ENCODE measurements at regions not wholly inside any gene's neighbourhood (a gene's known extent, or its start where the extent isn't known, plus 50 kb on each side); places are given as distances from the start of the nearest gene placed in this dataset.
A peak's percentile ranks its signal among the peaks of the same experiment; 100 is the strongest.
"Not testable (repeated sequence)": the region's sequence is repeated elsewhere in the genome, so short reads cannot be mapped to it uniquely, and the experiment has no call there.

DNA sequence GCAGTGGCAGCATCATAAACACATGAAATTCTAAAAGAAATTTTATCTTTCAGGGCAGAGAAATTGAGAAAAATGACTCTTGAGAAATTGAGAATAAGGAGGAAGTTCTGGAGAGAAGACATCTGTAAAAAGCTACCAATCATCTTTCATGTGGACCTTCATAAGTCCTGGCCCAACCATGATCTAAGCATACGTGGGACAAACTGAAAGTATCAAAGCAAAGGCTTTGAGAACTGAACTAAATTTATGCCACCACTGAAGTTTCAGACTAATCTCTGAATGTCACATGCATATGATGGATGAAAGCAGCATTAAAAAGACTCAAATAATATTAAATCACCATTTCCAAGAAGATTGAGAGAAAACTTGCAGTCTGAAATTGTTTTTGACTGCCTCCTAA lies 1502.8 kb upstream of the LRRTM3 start:
- H3K36me3 Mint-ChIP-seq (ENCODE audit: insufficient read depth, unreplicated experiment): no peaks in the 10 kb centered on the region
- no peak overlapping the region for H3K4me3 Mint-ChIP-seq (ENCODE audit: unreplicated experiment)
- TF ChIP-seq, protein P1, sequence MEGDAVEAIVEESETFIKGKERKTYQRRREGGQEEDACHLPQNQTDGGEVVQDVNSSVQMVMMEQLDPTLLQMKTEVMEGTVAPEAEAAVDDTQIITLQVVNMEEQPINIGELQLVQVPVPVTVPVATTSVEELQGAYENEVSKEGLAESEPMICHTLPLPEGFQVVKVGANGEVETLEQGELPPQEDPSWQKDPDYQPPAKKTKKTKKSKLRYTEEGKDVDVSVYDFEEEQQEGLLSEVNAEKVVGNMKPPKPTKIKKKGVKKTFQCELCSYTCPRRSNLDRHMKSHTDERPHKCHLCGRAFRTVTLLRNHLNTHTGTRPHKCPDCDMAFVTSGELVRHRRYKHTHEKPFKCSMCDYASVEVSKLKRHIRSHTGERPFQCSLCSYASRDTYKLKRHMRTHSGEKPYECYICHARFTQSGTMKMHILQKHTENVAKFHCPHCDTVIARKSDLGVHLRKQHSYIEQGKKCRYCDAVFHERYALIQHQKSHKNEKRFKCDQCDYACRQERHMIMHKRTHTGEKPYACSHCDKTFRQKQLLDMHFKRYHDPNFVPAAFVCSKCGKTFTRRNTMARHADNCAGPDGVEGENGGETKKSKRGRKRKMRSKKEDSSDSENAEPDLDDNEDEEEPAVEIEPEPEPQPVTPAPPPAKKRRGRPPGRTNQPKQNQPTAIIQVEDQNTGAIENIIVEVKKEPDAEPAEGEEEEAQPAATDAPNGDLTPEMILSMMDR (IDR thresholded peaks at IDR 0.05; ENCODE audit: unreplicated experiment): no peak
- POLR2A ChIA-PET: no interaction called here
- no peaks in the 10 kb centered on the region for H3K27me3 Mint-ChIP-seq (ENCODE audit: insufficient read depth, unreplicated experiment)
- CTCF ChIA-PET: interaction anchor here (0.6 kb wide), 1 partner anchor 1142 kb away, joined by 6 read pairs; no protein-coding TSS in a partner anchor
- peak overlapping the region; percentile 33 for H3K27ac Mint-ChIP-seq (ENCODE audit: low read depth, unreplicated experiment)
- no peak for DNase-seq (ENCODE audit: unreplicated experiment)
- intact Hi-C loops (cut with micrococcal nuclease): no loop called here
- H3K9me3 Mint-ChIP-seq (ENCODE audit: unreplicated experiment): no peaks in the 10 kb centered on the region
- peaks cover 11% of the 10 kb centered on the region for H3K4me1 Mint-ChIP-seq (ENCODE audit: insufficient read depth, unreplicated experiment)
- BruUV-seq (replicated peaks): no TSS peak

DNA sequence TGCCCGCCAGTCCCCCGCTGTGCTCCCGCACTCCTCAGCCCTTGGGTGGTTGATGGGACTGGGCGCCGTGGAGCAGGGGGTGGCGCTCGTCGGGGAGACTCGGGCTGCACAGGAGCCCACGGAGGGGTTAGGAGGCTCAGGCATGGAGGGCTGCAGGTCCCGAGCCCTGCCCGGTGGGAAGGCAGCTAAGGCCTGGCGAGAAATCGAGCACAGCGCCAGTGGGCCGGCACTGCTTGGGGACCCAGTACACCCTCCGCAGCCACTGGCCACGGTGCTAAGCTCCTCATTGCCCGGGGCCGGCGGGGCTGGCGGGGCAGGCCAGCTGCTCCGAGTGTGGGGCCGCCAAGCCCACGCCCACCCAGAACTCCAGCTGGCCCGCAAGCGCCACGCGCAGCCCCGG lies 1496.5 kb upstream of the LRRTM3 start:
- H3K4me1 Mint-ChIP-seq (ENCODE audit: insufficient read depth, unreplicated experiment); H3K4me3 Mint-ChIP-seq (ENCODE audit: unreplicated experiment); H3K36me3 Mint-ChIP-seq (ENCODE audit: insufficient read depth, unreplicated experiment); POLR2A ChIA-PET; DNase-seq (ENCODE audit: unreplicated experiment); H3K27ac Mint-ChIP-seq (ENCODE audit: low read depth, unreplicated experiment); CTCF ChIA-PET; intact Hi-C loops (cut with micrococcal nuclease); H3K27me3 Mint-ChIP-seq (ENCODE audit: insufficient read depth, unreplicated experiment); BruUV-seq (replicated peaks); H3K9me3 Mint-ChIP-seq (ENCODE audit: unreplicated experiment): not testable (repeated sequence)

DNA sequence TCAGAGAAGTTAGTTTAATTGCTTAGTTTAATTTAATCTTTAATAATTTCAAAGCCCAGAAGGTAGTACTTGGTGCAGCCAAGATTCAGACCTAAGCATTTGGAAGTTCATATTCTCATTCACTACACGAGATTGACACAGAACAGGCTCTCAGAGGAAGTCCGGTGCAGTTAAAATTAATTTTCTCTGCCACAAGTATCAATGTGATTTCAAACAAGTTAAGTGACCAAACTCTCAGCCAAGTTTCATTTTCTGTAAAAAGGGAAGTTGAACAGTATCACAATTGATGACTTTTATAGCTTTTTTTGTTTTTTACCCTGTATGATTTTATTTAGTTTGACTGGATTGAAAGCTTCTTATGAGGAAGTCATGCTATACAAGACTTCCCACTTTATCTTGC lies 1494.9 kb upstream of the LRRTM3 start:
- Mint-ChIP-seq H3K27me3 (ENCODE audit: insufficient read depth, unreplicated experiment) (no peaks in the 10 kb centered on the region), H3K4me1 (ENCODE audit: insufficient read depth, unreplicated experiment) (no peaks in the 10 kb centered on the region), H3K36me3 (ENCODE audit: insufficient read depth, unreplicated experiment) (no peaks in the 10 kb centered on the region), H3K27ac (ENCODE audit: low read depth, unreplicated experiment) (no peak overlapping the region), H3K9me3 (ENCODE audit: unreplicated experiment) (no peaks in the 10 kb centered on the region), H3K4me3 (ENCODE audit: unreplicated experiment) (no peak overlapping the region)
- TF ChIP-seq, protein P1 (IDR thresholded peaks at IDR 0.05; ENCODE audit: unreplicated experiment): no peak
- DNase-seq (ENCODE audit: unreplicated experiment): no peak
- POLR2A ChIA-PET: no interaction called here
- intact Hi-C loops (cut with micrococcal nuclease): no loop called here
- no TSS peak for BruUV-seq (replicated peaks)
- CTCF ChIA-PET: no interaction called here

DNA sequence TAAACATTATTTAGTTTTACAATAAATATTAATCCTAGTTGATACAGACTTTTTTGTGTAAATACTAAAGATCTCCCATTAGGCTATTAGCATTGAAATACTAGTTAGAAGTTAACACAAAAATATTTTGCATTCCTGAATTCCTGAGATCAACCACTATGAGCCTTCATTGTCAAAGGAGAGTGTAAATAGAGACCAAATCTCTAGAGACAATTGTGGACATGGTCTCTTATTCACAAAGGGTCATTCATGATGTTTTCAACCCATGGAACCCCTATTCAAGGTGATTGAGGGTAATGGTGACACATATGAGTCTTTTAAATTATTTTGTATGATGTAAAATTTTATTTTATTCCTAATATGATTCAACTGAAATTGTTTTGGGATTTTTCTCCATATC lies 1454.8 kb upstream of the LRRTM3 start:
- no peaks in the 10 kb centered on the region for H3K9me3 Mint-ChIP-seq (ENCODE audit: unreplicated experiment)
- H3K4me3 Mint-ChIP-seq (ENCODE audit: unreplicated experiment): no peak overlapping the region
- no peaks in the 10 kb centered on the region for H3K4me1 Mint-ChIP-seq (ENCODE audit: insufficient read depth, unreplicated experiment)
- H3K36me3 Mint-ChIP-seq (ENCODE audit: insufficient read depth, unreplicated experiment): no peaks in the 10 kb centered on the region
- H3K27me3 Mint-ChIP-seq (ENCODE audit: insufficient read depth, unreplicated experiment): no peaks in the 10 kb centered on the region
- DNase-seq (ENCODE audit: unreplicated experiment): no peak
- TF ChIP-seq, protein P1 (IDR thresholded peaks at IDR 0.05; ENCODE audit: unreplicated experiment): no peak
- ChIA-PET CTCF (no interaction called here), POLR2A (no interaction called here)
- H3K27ac Mint-ChIP-seq (ENCODE audit: low read depth, unreplicated experiment): no peak overlapping the region
- intact Hi-C loops (cut with micrococcal nuclease): no loop called here
- BruUV-seq (replicated peaks): no TSS peak

DNA sequence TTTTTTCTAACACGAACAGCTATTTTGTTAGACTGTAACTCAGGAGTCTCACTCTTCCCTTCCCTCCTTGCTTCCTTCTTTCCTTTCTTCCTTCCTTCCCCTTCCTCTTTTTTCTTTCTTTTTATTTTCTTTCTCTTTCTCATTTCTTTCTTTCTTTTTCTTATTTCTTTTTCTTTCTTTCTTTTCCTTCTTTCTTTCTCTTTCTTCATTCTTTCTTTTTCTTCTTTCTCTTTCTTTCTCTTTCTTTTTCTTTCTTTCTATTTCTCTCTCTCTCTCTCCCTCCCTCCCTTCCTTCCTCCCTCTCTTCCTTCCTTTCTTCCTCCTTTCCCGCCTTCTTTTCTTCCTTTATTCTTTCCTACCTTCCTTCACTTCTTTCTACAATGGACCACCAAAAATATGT lies 1443.0 kb upstream of the LRRTM3 start:
- H3K4me3 Mint-ChIP-seq (ENCODE audit: unreplicated experiment): no peak overlapping the region
- BruUV-seq (replicated peaks): no TSS peak
- no peak for DNase-seq (ENCODE audit: unreplicated experiment)
- ChIA-PET POLR2A (interaction anchor here (0.7 kb wide), 1 partner anchor 913 kb away, joined by 3 read pairs; no protein-coding TSS in a partner anchor), CTCF (interaction anchor here (1.3 kb wide), 1 partner anchor 9 kb away, joined by 3 read pairs; no protein-coding TSS in a partner anchor)
- peaks cover 6% of the 10 kb centered on the region for H3K4me1 Mint-ChIP-seq (ENCODE audit: insufficient read depth, unreplicated experiment)
- no peaks in the 10 kb centered on the region for H3K9me3 Mint-ChIP-seq (ENCODE audit: unreplicated experiment)
- H3K27ac Mint-ChIP-seq (ENCODE audit: low read depth, unreplicated experiment): no peak overlapping the region
- intact Hi-C loops (cut with micrococcal nuclease): no loop called here
- TF ChIP-seq, protein P1 (IDR thresholded peaks at IDR 0.05; ENCODE audit: unreplicated experiment): no peak
- no peaks in the 10 kb centered on the region for H3K36me3 Mint-ChIP-seq (ENCODE audit: insufficient read depth, unreplicated experiment)
- H3K27me3 Mint-ChIP-seq (ENCODE audit: insufficient read depth, unreplicated experiment): no peaks in the 10 kb centered on the region

Data from MCF 10A (cell line).